GM12878 (cell line): ENCODE measurements at regions not wholly inside any gene's neighbourhood (a gene's known extent, or its start where the extent isn't known, plus 50 kb on each side); places are given as distances from the start of the nearest gene placed in this dataset.

Source experiments
- ATAC-seq: fragments of 200-7000 bp; cut with Tn5 transposase; 3 replicates; pipeline ENCODE4 v1.9.1; 2020; ENCODE audit warnings: mild to moderate bottlenecking, moderate library complexity
- BruUV-seq: library from RNA; stranded (reverse); fragments of 400-500 nt; replicated peaks from 2 replicates; lab custom pipeline; 2021; lab: Mats Ljungman, UMichigan
- CTCF ChIA-PET: fragments of 300-600 bp; sonication (Branson Sonifier 250); formaldehyde crosslinking; extraction: SDS; loops from one replicate; lab custom pipeline; 2021; ENCODE audit warnings: inconsistent platforms; lab: Yijun Ruan, JAX
- POLR2A ChIA-PET: fragments of 350-600 bp; formaldehyde crosslinking; extraction: SDS; loops from one replicate; lab custom pipeline; 2021; ENCODE audit warnings: inconsistent platforms; lab: Charles Lee
- RAD21 ChIA-PET: fragments of 300-600 bp; sonication (Branson Sonifier 250); formaldehyde crosslinking; loops from one replicate; lab custom pipeline; 2023; ENCODE audit warnings: antibody characterized with exemption; ENCODE audit not compliant: unreplicated experiment; lab: Charles Lee
- SMC1A ChIA-PET: fragments of 300-600 bp; sonication (Branson Sonifier 250); formaldehyde crosslinking; loops from one replicate; lab custom pipeline; 2023; ENCODE audit not compliant: unreplicated experiment, uncharacterized antibody; lab: Charles Lee
- DNase-seq: peaks from one replicate; pipeline ENCODE4 v3.0.0-alpha.2; 2011; ENCODE audit warnings: low read depth, low spot score
- FAIRE-seq: peaks from 3 replicates; lab custom pipeline; 2011; peaks lifted over from hg19 to GRCh38; lab: Jason Lieb, UNC
- H2AFZ ChIP-seq: 2 replicates; pipeline ENCODE4 v1.6.0; 2011; ENCODE audit warnings: low read depth, low read length, control low read depth; ENCODE audit not compliant: control insufficient read depth
- H3K27ac ChIP-seq: 2 replicates; pipeline ENCODE4 v1.5.1; 2011; ENCODE audit warnings: control low read depth; ENCODE audit not compliant: control insufficient read depth, insufficient read depth
- H3K27me3 ChIP-seq, 2 experiments: replicated peaks in 1 of 2; 2 replicates each; pipeline versions ENCODE4 v1.6.0 to v1.6.1; 2011; ENCODE audit warnings: low read length in 1 of 2; ENCODE audit not compliant: control insufficient read depth in 2 of 2, insufficient read depth in 2 of 2
- H3K36me3 ChIP-seq, 2 experiments: 2 replicates each; pipeline ENCODE4 v1.5.1; 2011; ENCODE audit warnings: low read length in 1 of 2; ENCODE audit not compliant: control insufficient read depth in 2 of 2, insufficient read depth in 2 of 2
- H3K4me1 ChIP-seq: 2 replicates; pipeline ENCODE4 v1.6.1; 2011; ENCODE audit warnings: mild to moderate bottlenecking, low read length, moderate library complexity, mixed read lengths; ENCODE audit not compliant: control insufficient read depth, insufficient read depth
- H3K4me2 ChIP-seq: 2 replicates; pipeline ENCODE4 v1.6.0; 2011; ENCODE audit warnings: control low read depth; ENCODE audit not compliant: control insufficient read depth, insufficient read depth
- H3K4me3 ChIP-seq: fragments of 200-600 bp; sonication (generic); 2 replicates; pipeline ENCODE4 v1.5.1; 2016
- H3K79me2 ChIP-seq: 2 replicates; pipeline ENCODE4 v1.6.0; 2011; ENCODE audit warnings: low read length; ENCODE audit not compliant: control insufficient read depth, insufficient read depth
- H3K9ac ChIP-seq: 2 replicates; pipeline ENCODE4 v1.8.0; 2011; ENCODE audit warnings: low read length, control low read depth, mixed read lengths; ENCODE audit not compliant: control insufficient read depth, insufficient read depth
- H3K9me3 ChIP-seq: replicated peaks from 3 replicates; pipeline ENCODE4 v1.5.1; 2011; ENCODE audit warnings: mild to moderate bottlenecking, low read length; ENCODE audit not compliant: control insufficient read depth, insufficient read depth
- H4K20me1 ChIP-seq: 2 replicates; pipeline ENCODE4 v1.6.0; 2011; ENCODE audit not compliant: control insufficient read depth, insufficient read depth
- CBFB ChIP-seq: IDR thresholded peaks from 2 replicates; pipeline ENCODE4 v1.6.1; 2016; ENCODE audit warnings: antibody characterized with exemption, low read depth
- CBX3 ChIP-seq: fragments of 200-600 bp; sonication (generic); IDR thresholded peaks from 2 replicates; pipeline ENCODE4 v1.6.1; 2016; ENCODE audit warnings: low read depth, borderline replicate concordance
- EED ChIP-seq: sonication (generic); IDR thresholded peaks from 2 replicates; pipeline ENCODE4 v1.6.1; 2016; ENCODE audit warnings: antibody characterized with exemption, low read depth
- ESRRA ChIP-seq: IDR thresholded peaks from 2 replicates; pipeline ENCODE4 v1.6.1; 2012; ENCODE audit warnings: mild to moderate bottlenecking, low read length, improper control_type of control experiment
- FOS ChIP-seq: IDR thresholded peaks from 3 replicates; pipeline ENCODE4 v1.6.1; 2011; ENCODE audit warnings: borderline replicate concordance; ENCODE audit not compliant: insufficient read length; ENCODE audit errors: extremely low read depth
- MYB ChIP-seq: fragments of 150-350 bp; IDR thresholded peaks from 2 replicates; pipeline ENCODE4 v1.6.1; 2014; ENCODE audit warnings: mild to moderate bottlenecking, low read depth, low read length, borderline replicate concordance
- NR2C2 ChIP-seq: IDR thresholded peaks from 2 replicates; pipeline ENCODE4 v1.6.1; 2011; ENCODE audit warnings: borderline replicate concordance, low read depth; ENCODE audit not compliant: control insufficient read depth, insufficient read length
- POLR2A ChIP-seq: IDR thresholded peaks from 2 replicates; pipeline ENCODE4 v1.6.1; 2011; ENCODE audit warnings: low read depth, mild to moderate bottlenecking, low read length
- RBBP5 ChIP-seq: fragments of 200-600 bp; sonication (generic); conservative IDR thresholded peaks from 2 replicates; pipeline ENCODE4 v1.6.1; 2016
- SMAD5 ChIP-seq: IDR thresholded peaks from 2 replicates; pipeline ENCODE4 v1.6.1; 2016; ENCODE audit warnings: antibody characterized with exemption, low read depth
- TCF12 ChIP-seq: IDR thresholded peaks from 2 replicates; pipeline ENCODE4 v1.6.1; 2011; ENCODE audit warnings: low read depth, mild to moderate bottlenecking, low read length
- TCF3 ChIP-seq: IDR thresholded peaks from 2 replicates; pipeline ENCODE4 v1.6.1; 2012; ENCODE audit warnings: low read depth, mild to moderate bottlenecking, low read length, borderline replicate concordance; ENCODE audit not compliant: insufficient read depth
- ZNF217 ChIP-seq: fragments of 450-650 bp; IDR thresholded peaks from 2 replicates; pipeline ENCODE4 v1.6.1; 2017; ENCODE audit warnings: antibody characterized with exemption, mild to moderate bottlenecking
- ZZZ3 ChIP-seq: IDR thresholded peaks from 2 replicates; pipeline ENCODE4 v1.6.1; 2011; ENCODE audit warnings: low read depth; ENCODE audit not compliant: control insufficient read depth, insufficient read length
- WGBS: methylation state at CpG from one replicate; pipeline ENCODE4 v1.1.6; 2016; ENCODE audit warnings: low lambda C conversion rate; ENCODE audit not compliant: insufficient replicate concordance, insufficient coverage; ENCODE audit errors: missing lambda C conversion rate; 5-methylcytosine and 5-hydroxymethylcytosine counted together
- in situ Hi-C: fragments of 300-500 bp; cut with MboI; formaldehyde crosslinking; loops from 9 replicates; pipeline ENCODE4 v1.14.3; 2018; ENCODE audit warnings: mixed read lengths
- intact Hi-C: fragments of 100-400 bp; cut with micrococcal nuclease; formaldehyde crosslinking; loops from one replicate; pipeline ENCODE4 v1.14.2; 2022; ENCODE audit not compliant: unreplicated experiment
- TF ChIP-seq, protein P1 (sequence below): fragments of 450-650 bp; IDR thresholded peaks from 2 replicates; pipeline ENCODE4 v1.6.1; 2017; ENCODE audit warnings: mild to moderate bottlenecking, moderate library complexity

DNA sequence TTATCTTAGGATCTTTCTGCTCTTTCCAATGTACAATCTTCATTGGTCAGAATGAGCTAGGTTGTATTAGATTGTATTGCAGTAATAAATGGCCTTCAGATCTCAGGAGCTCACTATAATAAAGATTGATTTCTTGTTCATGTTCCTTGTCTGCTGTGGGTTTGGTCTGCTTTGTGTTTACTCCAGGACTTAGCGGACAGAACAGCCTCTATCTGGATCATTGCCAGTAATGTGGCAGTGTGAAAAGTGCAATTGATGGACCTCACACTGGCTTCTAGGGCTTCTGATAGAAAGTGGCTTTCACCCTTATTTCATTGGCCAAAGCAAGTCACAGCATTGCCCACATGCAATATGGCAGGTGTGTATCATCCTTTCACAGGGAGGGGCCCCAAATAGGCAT lies 81.2 kb downstream of the BTG1 start:
- no peak overlapping the region for H3K9ac ChIP-seq
- no peaks in the 10 kb centered on the region for H3K36me3 ChIP-seq
- DNase-seq (no peak), FAIRE-seq (no peak), ATAC-seq (peak; percentile 18)
- TF ChIP-seq FOS (no peak), CBX3 (no peak), POLR2A (no peak), TCF3 (no peak), MYB (no peak), NR2C2 (no peak)
- H3K4me3 ChIP-seq = no peak overlapping the region
- WGBS = 90% methylated on average over 1 of the region's 1 CpG
- H3K9me3 ChIP-seq = peaks cover 2% of the 10 kb centered on the region; the same call in 2 of the 3 replicates
- in situ Hi-C loops = no loop called here
- peak overlapping the region; percentile 59; the same call in 1 of the 2 replicates for H2AFZ ChIP-seq
- SMC1A ChIA-PET = interaction anchor here (0.7 to 7.9 kb wide), 13 partner anchors 10 to 71 kb away, joined by 3 to 95 read pairs (median 4); no protein-coding TSS in a partner anchor
- CTCF ChIA-PET = interaction anchor here (0.6 to 1.2 kb wide), 3 partner anchors 15 to 405 kb away, joined by 3 to 5 read pairs (median 3); no protein-coding TSS in a partner anchor
- H4K20me1 ChIP-seq = no peaks in the 10 kb centered on the region
- RAD21 ChIA-PET = interaction anchor here (0.9 to 3.5 kb wide), 13 partner anchors 10 to 438 kb away, joined by 3 to 25 read pairs (median 5); partner anchors contain the start of gene BTG1
- no peaks in the 10 kb centered on the region for H3K27me3 ChIP-seq
- BruUV-seq = no TSS peak
- H3K27ac ChIP-seq = peak overlapping the region; percentile 3; the same call in 1 of the 2 replicates
- peaks cover 13% of the 10 kb centered on the region for H3K4me1 ChIP-seq
- H3K79me2 ChIP-seq = no peaks in the 10 kb centered on the region; the same call in 1 of the 2 replicates
- peak overlapping the region; percentile 50; the same call in 1 of the 2 replicates for H3K4me2 ChIP-seq
- intact Hi-C loops = no loop called here
- POLR2A ChIA-PET = interaction anchor here (0.6 to 4.0 kb wide), 6 partner anchors 15 to 93 kb away, joined by 3 to 19 read pairs (median 4); no protein-coding TSS in a partner anchor

GRCh38 chr12:92063641-92064040 lies 82.0 kb downstream of the BTG1 start:
- Histone ChIP-seq H3K79me2 (no peaks in the 10 kb centered on the region; the same call in 1 of the 2 replicates), H3K9me3 (peaks cover 3% of the 10 kb centered on the region; the same call in 2 of the 3 replicates), H3K4me3 (no peak overlapping the region), H4K20me1 (no peaks in the 10 kb centered on the region), H2AFZ (no peak overlapping the region), H3K4me1 (peaks cover 21% of the 10 kb centered on the region), H3K36me3 (no peaks in the 10 kb centered on the region), H3K27ac (no peak overlapping the region), H3K4me2 (no peak overlapping the region), H3K27me3 (no peaks in the 10 kb centered on the region), H3K9ac (no peak overlapping the region)
- ChIA-PET CTCF (interaction anchor here (0.6 to 1.2 kb wide), 3 partner anchors 14 to 406 kb away, joined by 3 to 5 read pairs (median 3); no protein-coding TSS in a partner anchor), SMC1A (interaction anchor here (0.7 to 7.9 kb wide), 17 partner anchors 9 to 507 kb away, joined by 3 to 95 read pairs (median 3); partner anchors contain the start of gene BTG1), RAD21 (interaction anchor here (0.9 to 3.5 kb wide), 14 partner anchors 9 to 439 kb away, joined by 3 to 25 read pairs (median 5); no protein-coding TSS in a partner anchor), POLR2A (interaction anchor here (0.5 to 4.0 kb wide), 7 partner anchors 11 to 94 kb away, joined by 3 to 19 read pairs (median 3); no protein-coding TSS in a partner anchor)
- 81% methylated on average over 3 of the region's 3 CpGs for WGBS
- intact Hi-C loops = no loop called here
- DNase-seq = no peak
- no TSS peak for BruUV-seq
- FAIRE-seq = no peak
- in situ Hi-C loops = no loop called here
- no peak for ATAC-seq
- TF ChIP-seq CBFB = no peak
- TF ChIP-seq SMAD5 = no peak
- no peak for TF ChIP-seq RBBP5
- no peak for TF ChIP-seq TCF12
- TF ChIP-seq, protein P1, sequence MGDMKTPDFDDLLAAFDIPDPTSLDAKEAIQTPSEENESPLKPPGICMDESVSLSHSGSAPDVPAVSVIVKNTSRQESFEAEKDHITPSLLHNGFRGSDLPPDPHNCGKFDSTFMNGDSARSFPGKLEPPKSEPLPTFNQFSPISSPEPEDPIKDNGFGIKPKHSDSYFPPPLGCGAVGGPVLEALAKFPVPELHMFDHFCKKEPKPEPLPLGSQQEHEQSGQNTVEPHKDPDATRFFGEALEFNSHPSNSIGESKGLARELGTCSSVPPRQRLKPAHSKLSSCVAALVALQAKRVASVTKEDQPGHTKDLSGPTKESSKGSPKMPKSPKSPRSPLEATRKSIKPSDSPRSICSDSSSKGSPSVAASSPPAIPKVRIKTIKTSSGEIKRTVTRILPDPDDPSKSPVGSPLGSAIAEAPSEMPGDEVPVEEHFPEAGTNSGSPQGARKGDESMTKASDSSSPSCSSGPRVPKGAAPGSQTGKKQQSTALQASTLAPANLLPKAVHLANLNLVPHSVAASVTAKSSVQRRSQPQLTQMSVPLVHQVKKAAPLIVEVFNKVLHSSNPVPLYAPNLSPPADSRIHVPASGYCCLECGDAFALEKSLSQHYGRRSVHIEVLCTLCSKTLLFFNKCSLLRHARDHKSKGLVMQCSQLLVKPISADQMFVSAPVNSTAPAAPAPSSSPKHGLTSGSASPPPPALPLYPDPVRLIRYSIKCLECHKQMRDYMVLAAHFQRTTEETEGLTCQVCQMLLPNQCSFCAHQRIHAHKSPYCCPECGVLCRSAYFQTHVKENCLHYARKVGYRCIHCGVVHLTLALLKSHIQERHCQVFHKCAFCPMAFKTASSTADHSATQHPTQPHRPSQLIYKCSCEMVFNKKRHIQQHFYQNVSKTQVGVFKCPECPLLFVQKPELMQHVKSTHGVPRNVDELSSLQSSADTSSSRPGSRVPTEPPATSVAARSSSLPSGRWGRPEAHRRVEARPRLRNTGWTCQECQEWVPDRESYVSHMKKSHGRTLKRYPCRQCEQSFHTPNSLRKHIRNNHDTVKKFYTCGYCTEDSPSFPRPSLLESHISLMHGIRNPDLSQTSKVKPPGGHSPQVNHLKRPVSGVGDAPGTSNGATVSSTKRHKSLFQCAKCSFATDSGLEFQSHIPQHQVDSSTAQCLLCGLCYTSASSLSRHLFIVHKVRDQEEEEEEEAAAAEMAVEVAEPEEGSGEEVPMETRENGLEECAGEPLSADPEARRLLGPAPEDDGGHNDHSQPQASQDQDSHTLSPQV = no peak
- no peak for TF ChIP-seq ZZZ3
- TF ChIP-seq ZNF217 = no peak
- no peak for TF ChIP-seq EED
- TF ChIP-seq ESRRA = no peak
